SK-N-SH (cell line): ENCODE measurements at regions not wholly inside any gene's neighbourhood (a gene's known extent, or its start where the extent isn't known, plus 50 kb on each side); places are given as distances from the start of the nearest gene placed in this dataset.

ENCODE experiments used
- CTCF ChIA-PET: fragments of 300-600, 350-600 bp; formaldehyde crosslinking; extraction: SDS; loops from one replicate; lab custom pipeline; 2021; lab: Yijun Ruan, JAX
- POLR2A ChIA-PET: fragments of 350-600 bp; sonication (Branson Sonifier 250); formaldehyde crosslinking; extraction: SDS; loops from one replicate; lab custom pipeline; 2020; ENCODE audit warnings: antibody characterized with exemption, inconsistent platforms; lab: Yijun Ruan, JAX
- DNase-seq: peaks from one replicate; pipeline ENCODE4 v3.0.0; 2012
- H2AFZ ChIP-seq: fragments of 200-600 bp; sonication (generic); 2 replicates; pipeline ENCODE4 v1.8.1; 2016; ENCODE audit warnings: antibody characterized with exemption, mild to moderate bottlenecking, low read depth
- H3F3A ChIP-seq: fragments of 200-600 bp; sonication (generic); replicated peaks from 2 replicates; pipeline ENCODE3; 2016; ENCODE audit warnings: antibody characterized with exemption, mild to moderate bottlenecking; ENCODE audit not compliant: insufficient read depth
- H3K27ac ChIP-seq, 2 experiments: fragments of 200-500 bp in 1 of 2; fragments of 200-600 bp in 1 of 2; sonication (Bioruptor generic) in 1 of 2; sonication (generic), shearing (Covaris generic) in 1 of 2; 2 replicates each; pipeline versions ENCODE4 v1.5.1 to v1.6.1; 2014 to 2016; ENCODE audit warnings: low read depth in 2 of 2, inconsistent platforms in 1 of 2, low read length in 1 of 2, mild to moderate bottlenecking in 1 of 2, mixed read lengths in 1 of 2
- H3K27me3 ChIP-seq: fragments of 200-600 bp; sonication (generic), shearing (Covaris generic); 2 replicates; pipeline ENCODE4 v1.6.1; 2016; ENCODE audit warnings: mixed run types; ENCODE audit not compliant: insufficient read depth
- H3K36me3 ChIP-seq, 2 experiments: fragments of 200-500 bp in 1 of 2; fragments of 200-600 bp in 1 of 2; sonication (Bioruptor generic) in 1 of 2; sonication (generic) in 1 of 2; replicated peaks in 1 of 2; 2 replicates each; pipeline versions ENCODE3 to v1.5.1; 2014 to 2016; ENCODE audit warnings: low read length in 1 of 2, mild to moderate bottlenecking in 1 of 2; ENCODE audit not compliant: insufficient read depth in 2 of 2, control insufficient read depth in 1 of 2
- H3K4me1 ChIP-seq, 2 experiments: fragments of 200-500 bp in 1 of 2; fragments of 200-600 bp in 1 of 2; sonication (Bioruptor generic) in 1 of 2; sonication (generic), shearing (Covaris generic) in 1 of 2; 2 replicates each; pipeline versions ENCODE4 v1.5.1 to v1.6.1; 2014 to 2016; ENCODE audit warnings: low read depth in 1 of 2, low read length in 1 of 2, mixed run types in 1 of 2; ENCODE audit not compliant: insufficient read depth in 2 of 2, control insufficient read depth in 1 of 2
- H3K4me2 ChIP-seq: fragments of 200-600 bp; sonication (generic), shearing (Covaris generic); 2 replicates; pipeline ENCODE4 v1.6.1; 2017; ENCODE audit warnings: mixed run types
- H3K4me3 ChIP-seq, 2 experiments: fragments of 200-500 bp in 1 of 2; fragments of 200-600 bp in 1 of 2; sonication (Bioruptor generic) in 1 of 2; sonication (generic), shearing (Covaris generic) in 1 of 2; 2 replicates each; pipeline versions ENCODE4 v1.5.1 to v1.8.1; 2014 to 2016; ENCODE audit warnings: low read depth in 2 of 2, inconsistent platforms in 1 of 2, low read length in 1 of 2, mild to moderate bottlenecking in 1 of 2, mixed read lengths in 1 of 2, moderate library complexity in 1 of 2
- H3K79me2 ChIP-seq: fragments of 200-600 bp; sonication (generic); 2 replicates; pipeline ENCODE4 v1.8.1; 2017; ENCODE audit warnings: mild to moderate bottlenecking; ENCODE audit not compliant: insufficient read depth
- H3K9ac ChIP-seq: fragments of 200-600 bp; sonication (generic); 2 replicates; pipeline ENCODE4 v1.6.1; 2017; ENCODE audit warnings: mixed run types
- H3K9me2 ChIP-seq: fragments of 200-600 bp; sonication (generic); 2 replicates; pipeline ENCODE4 v1.6.1; 2017; ENCODE audit warnings: mixed run types
- H3K9me3 ChIP-seq: fragments of 200-600 bp; sonication (generic); 2 replicates; pipeline ENCODE4 v1.6.1; 2017; ENCODE audit warnings: mixed run types, mild to moderate bottlenecking, moderate library complexity
- H4K20me1 ChIP-seq: fragments of 200-600 bp; sonication (generic); 2 replicates; pipeline ENCODE4 v1.6.1; 2017; ENCODE audit warnings: mild to moderate bottlenecking, mixed run types; ENCODE audit not compliant: insufficient read depth
- CHD2 ChIP-seq: fragments of 150-350 bp; IDR thresholded peaks from 2 replicates; pipeline ENCODE4 v1.6.1; 2018; ENCODE audit warnings: low read length; ENCODE audit not compliant: partially characterized antibody
- ELF1 ChIP-seq: IDR thresholded peaks from 2 replicates; pipeline ENCODE4 v1.4.0; 2012
- EP300 ChIP-seq, 2 experiments: IDR thresholded peaks; 2 replicates each; pipeline versions ENCODE4 v1.4.0 to v1.6.1; 2012; ENCODE audit warnings: borderline replicate concordance in 1 of 2, low read depth in 1 of 2, low read length in 1 of 2
- FOSL2 ChIP-seq: IDR thresholded peaks from 2 replicates; pipeline ENCODE4 v1.4.0; 2012; ENCODE audit warnings: low read depth, mild to moderate bottlenecking, moderate library complexity, borderline replicate concordance
- FOXM1 ChIP-seq: IDR thresholded peaks from 2 replicates; pipeline ENCODE4 v1.4.0; 2012; ENCODE audit warnings: low read depth, mild to moderate bottlenecking
- GABPA ChIP-seq: IDR thresholded peaks from 2 replicates; pipeline ENCODE4 v1.4.0; 2012; ENCODE audit warnings: low read depth, mild to moderate bottlenecking
- JUND ChIP-seq: IDR thresholded peaks from 2 replicates; pipeline ENCODE4 v1.4.0; 2012
- NFIC ChIP-seq: IDR thresholded peaks from 2 replicates; pipeline ENCODE4 v1.4.0; 2012; ENCODE audit warnings: borderline replicate concordance
- NRF1 ChIP-seq: IDR thresholded peaks from 2 replicates; pipeline ENCODE4 v1.6.1; 2012; ENCODE audit warnings: low read depth, mild to moderate bottlenecking, low read length
- RAD21 ChIP-seq: IDR thresholded peaks from 2 replicates; pipeline ENCODE4 v1.6.1; 2012; ENCODE audit warnings: mild to moderate bottlenecking, low read length
- RCOR1 ChIP-seq: fragments of 150-350 bp; IDR thresholded peaks from 2 replicates; pipeline ENCODE4 v1.6.1; 2017; ENCODE audit warnings: antibody characterized with exemption, low read length
- SIN3A ChIP-seq: IDR thresholded peaks from 2 replicates; pipeline ENCODE4 v1.6.1; 2012; ENCODE audit warnings: low read depth, mild to moderate bottlenecking, low read length, moderate library complexity, borderline replicate concordance
- TAF1 ChIP-seq: IDR thresholded peaks from 2 replicates; pipeline ENCODE4 v1.6.1; 2012; ENCODE audit warnings: low read depth, mild to moderate bottlenecking, low read length, moderate library complexity, borderline replicate concordance
- TF ChIP-seq, protein P1 (sequence below): IDR thresholded peaks from 2 replicates; pipeline ENCODE4 v1.4.0; 2012; ENCODE audit warnings: low read depth, borderline replicate concordance
- TF ChIP-seq, protein P2 (sequence below): IDR thresholded peaks from 2 replicates; pipeline ENCODE4 v1.6.1; 2012; ENCODE audit warnings: mild to moderate bottlenecking, low read depth, low read length, moderate library complexity
- TF ChIP-seq, protein P3 (sequence below): IDR thresholded peaks from 2 replicates; pipeline ENCODE4 v1.4.0; 2012; ENCODE audit warnings: low read depth

DNA sequence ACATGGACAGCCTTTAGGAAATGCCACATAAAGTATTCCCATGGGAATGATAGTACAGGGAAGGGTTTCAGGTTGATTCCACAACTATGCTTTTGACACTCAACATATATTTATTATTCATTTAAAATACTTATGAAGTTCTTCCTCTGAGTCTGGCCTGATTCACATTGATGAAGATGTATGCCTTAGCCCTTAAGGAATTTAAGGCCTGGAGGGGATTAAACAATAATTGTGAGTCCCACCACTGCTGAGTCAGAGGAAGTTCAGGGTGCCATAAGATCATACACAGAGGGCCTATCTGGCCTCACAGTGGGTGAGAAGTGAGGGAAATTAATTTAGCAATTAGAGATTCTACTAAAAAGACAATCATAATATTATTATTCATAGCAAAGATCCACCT, 161.1 kb upstream of the SNX19 start:
- no peaks in the 10 kb centered on the region for H3K79me2 ChIP-seq
- H3K9me3 ChIP-seq: peaks cover 2% of the 10 kb centered on the region; the same call in 1 of the 2 replicates
- H3F3A ChIP-seq: no peaks in the 10 kb centered on the region
- ChIA-PET CTCF (no interaction called here), POLR2A (no interaction called here)
- no peak overlapping the region for H2AFZ ChIP-seq
- H4K20me1 ChIP-seq: no peaks in the 10 kb centered on the region
- H3K4me1 ChIP-seq: no peaks in the 10 kb centered on the region
- no peaks in the 10 kb centered on the region for H3K36me3 ChIP-seq
- no peak overlapping the region for H3K27ac ChIP-seq
- no peak overlapping the region for H3K9ac ChIP-seq
- TF ChIP-seq FOXM1 (no peak), ELF1 (no peak), SIN3A (no peak), NFIC (no peak), RAD21 (no peak), GABPA (no peak), RCOR1 (no peak), FOSL2 (no peak), CHD2 (no peak), EP300 (IDR thresholded peaks at IDR 0.05; ENCODE audit: borderline replicate concordance in 1 of 2, low read depth in 1 of 2, low read length in 1 of 2) (no peak), TAF1 (no peak), JUND (no peak), NRF1 (no peak)
- TF ChIP-seq, protein P1, sequence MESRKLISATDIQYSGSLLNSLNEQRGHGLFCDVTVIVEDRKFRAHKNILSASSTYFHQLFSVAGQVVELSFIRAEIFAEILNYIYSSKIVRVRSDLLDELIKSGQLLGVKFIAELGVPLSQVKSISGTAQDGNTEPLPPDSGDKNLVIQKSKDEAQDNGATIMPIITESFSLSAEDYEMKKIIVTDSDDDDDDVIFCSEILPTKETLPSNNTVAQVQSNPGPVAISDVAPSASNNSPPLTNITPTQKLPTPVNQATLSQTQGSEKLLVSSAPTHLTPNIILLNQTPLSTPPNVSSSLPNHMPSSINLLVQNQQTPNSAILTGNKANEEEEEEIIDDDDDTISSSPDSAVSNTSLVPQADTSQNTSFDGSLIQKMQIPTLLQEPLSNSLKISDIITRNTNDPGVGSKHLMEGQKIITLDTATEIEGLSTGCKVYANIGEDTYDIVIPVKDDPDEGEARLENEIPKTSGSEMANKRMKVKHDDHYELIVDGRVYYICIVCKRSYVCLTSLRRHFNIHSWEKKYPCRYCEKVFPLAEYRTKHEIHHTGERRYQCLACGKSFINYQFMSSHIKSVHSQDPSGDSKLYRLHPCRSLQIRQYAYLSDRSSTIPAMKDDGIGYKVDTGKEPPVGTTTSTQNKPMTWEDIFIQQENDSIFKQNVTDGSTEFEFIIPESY: no peak
- TF ChIP-seq, protein P2, sequence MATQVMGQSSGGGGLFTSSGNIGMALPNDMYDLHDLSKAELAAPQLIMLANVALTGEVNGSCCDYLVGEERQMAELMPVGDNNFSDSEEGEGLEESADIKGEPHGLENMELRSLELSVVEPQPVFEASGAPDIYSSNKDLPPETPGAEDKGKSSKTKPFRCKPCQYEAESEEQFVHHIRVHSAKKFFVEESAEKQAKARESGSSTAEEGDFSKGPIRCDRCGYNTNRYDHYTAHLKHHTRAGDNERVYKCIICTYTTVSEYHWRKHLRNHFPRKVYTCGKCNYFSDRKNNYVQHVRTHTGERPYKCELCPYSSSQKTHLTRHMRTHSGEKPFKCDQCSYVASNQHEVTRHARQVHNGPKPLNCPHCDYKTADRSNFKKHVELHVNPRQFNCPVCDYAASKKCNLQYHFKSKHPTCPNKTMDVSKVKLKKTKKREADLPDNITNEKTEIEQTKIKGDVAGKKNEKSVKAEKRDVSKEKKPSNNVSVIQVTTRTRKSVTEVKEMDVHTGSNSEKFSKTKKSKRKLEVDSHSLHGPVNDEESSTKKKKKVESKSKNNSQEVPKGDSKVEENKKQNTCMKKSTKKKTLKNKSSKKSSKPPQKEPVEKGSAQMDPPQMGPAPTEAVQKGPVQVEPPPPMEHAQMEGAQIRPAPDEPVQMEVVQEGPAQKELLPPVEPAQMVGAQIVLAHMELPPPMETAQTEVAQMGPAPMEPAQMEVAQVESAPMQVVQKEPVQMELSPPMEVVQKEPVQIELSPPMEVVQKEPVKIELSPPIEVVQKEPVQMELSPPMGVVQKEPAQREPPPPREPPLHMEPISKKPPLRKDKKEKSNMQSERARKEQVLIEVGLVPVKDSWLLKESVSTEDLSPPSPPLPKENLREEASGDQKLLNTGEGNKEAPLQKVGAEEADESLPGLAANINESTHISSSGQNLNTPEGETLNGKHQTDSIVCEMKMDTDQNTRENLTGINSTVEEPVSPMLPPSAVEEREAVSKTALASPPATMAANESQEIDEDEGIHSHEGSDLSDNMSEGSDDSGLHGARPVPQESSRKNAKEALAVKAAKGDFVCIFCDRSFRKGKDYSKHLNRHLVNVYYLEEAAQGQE: no peak
- TF ChIP-seq, protein P3, sequence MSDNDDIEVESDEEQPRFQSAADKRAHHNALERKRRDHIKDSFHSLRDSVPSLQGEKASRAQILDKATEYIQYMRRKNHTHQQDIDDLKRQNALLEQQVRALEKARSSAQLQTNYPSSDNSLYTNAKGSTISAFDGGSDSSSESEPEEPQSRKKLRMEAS: no peak
- H3K4me2 ChIP-seq: no peak overlapping the region
- no peak for DNase-seq
- no peak overlapping the region for H3K4me3 ChIP-seq
- no peaks in the 10 kb centered on the region for H3K9me2 ChIP-seq
- no peaks in the 10 kb centered on the region for H3K27me3 ChIP-seq
